Left ventricle myocardium inferior (tissue), 1 donor: ENCODE measurements at regions not wholly inside any gene's neighbourhood (a gene's known extent, or its start where the extent isn't known, plus 50 kb on each side); places are given as distances from the start of the nearest gene placed in this dataset.

ENCODE experiments used
- DNase-seq: peaks from one replicate; pipeline ENCODE4 v3.0.0-alpha.2; 2020
- H3K27ac ChIP-seq: fragments of 200-600 bp; replicated peaks from 2 replicates; pipeline ENCODE4 v1.8.0; 2021
- H3K27me3 ChIP-seq: fragments of 200-600 bp; 2 replicates; pipeline ENCODE4 v1.8.0; 2021; ENCODE audit warnings: low read depth
- H3K36me3 ChIP-seq: fragments of 200-600 bp; 2 replicates; pipeline ENCODE4 v1.8.0; 2021
- H3K4me1 ChIP-seq: fragments of 200-600 bp; 2 replicates; pipeline ENCODE4 v1.8.0; 2021
- H3K4me3 ChIP-seq: fragments of 200-600 bp; 2 replicates; pipeline ENCODE4 v1.8.0; 2021; ENCODE audit warnings: mild to moderate bottlenecking, moderate library complexity
- H3K9me3 ChIP-seq: fragments of 200-600 bp; replicated peaks from 2 replicates; pipeline ENCODE4 v1.8.0; 2021
- intact Hi-C: fragments of 100-400 bp; cut with micrococcal nuclease; formaldehyde crosslinking; loops from one replicate; pipeline ENCODE4 v1.11.0; 2022
- TF ChIP-seq, protein P1 (sequence below): fragments of 200-600 bp; IDR thresholded peaks from 2 replicates; pipeline ENCODE4 v1.8.0; 2021; ENCODE audit warnings: antibody characterized with exemption, mild to moderate bottlenecking, borderline replicate concordance
- donor health status: DM: no; HTN: yes; CAD: no; lungs with severe emphysema.

DNA sequence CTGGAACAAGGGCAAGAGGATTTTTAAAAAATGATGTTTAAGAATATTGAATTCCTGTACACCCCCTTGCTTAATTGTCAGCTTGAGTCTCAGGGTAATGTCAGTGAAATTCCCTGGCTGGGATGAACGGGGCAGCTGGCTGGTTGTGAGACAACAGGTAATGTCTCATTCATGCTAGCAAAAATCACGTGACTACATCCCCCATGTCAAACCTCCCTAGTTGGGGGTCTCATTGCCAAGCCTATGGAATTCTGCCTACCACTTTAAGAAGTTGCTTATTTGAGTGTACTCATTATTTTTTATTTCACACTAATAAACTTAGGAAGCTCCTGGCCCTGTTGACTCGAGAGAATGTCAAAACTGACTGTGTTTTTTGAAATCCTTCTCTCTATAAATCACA is 218.3 kb downstream of the ICOS start:
- TF ChIP-seq, protein P1, sequence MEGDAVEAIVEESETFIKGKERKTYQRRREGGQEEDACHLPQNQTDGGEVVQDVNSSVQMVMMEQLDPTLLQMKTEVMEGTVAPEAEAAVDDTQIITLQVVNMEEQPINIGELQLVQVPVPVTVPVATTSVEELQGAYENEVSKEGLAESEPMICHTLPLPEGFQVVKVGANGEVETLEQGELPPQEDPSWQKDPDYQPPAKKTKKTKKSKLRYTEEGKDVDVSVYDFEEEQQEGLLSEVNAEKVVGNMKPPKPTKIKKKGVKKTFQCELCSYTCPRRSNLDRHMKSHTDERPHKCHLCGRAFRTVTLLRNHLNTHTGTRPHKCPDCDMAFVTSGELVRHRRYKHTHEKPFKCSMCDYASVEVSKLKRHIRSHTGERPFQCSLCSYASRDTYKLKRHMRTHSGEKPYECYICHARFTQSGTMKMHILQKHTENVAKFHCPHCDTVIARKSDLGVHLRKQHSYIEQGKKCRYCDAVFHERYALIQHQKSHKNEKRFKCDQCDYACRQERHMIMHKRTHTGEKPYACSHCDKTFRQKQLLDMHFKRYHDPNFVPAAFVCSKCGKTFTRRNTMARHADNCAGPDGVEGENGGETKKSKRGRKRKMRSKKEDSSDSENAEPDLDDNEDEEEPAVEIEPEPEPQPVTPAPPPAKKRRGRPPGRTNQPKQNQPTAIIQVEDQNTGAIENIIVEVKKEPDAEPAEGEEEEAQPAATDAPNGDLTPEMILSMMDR, result no peak

DNA sequence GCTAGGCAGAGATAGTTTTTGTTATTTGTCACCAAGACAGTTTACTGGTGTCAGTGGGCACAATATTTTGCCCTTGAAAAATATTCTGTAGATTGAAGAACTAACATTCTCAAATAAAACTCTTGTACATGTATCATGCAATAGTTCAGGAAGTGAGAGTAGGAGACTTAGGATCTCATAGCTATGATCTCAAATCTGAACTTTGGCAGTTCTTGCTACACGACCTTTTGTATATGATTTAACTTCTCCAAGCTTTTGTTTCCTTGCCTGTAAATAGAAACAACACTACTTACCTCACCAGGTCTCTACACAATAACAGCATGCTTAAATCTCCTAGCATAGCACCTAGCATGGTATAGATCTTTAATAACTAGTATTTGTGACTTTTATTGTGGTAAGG is 219.9 kb downstream of the ICOS start:
- H3K27ac ChIP-seq, result no peak overlapping the region
- H3K27me3 ChIP-seq, result no peaks in the 10 kb centered on the region
- peaks cover 13% of the 10 kb centered on the region for H3K9me3 ChIP-seq
- DNase-seq, result no peak
- H3K4me3 ChIP-seq, result no peak overlapping the region
- no peaks in the 10 kb centered on the region for H3K36me3 ChIP-seq
- H3K4me1 ChIP-seq, result peaks cover 14% of the 10 kb centered on the region
- intact Hi-C loops, result no loop called here
- TF ChIP-seq, protein P1, result no peak

More for the DNA sequence above, 218.3 kb downstream of the ICOS start:
- H3K27me3 ChIP-seq, result no peaks in the 10 kb centered on the region
- no peak overlapping the region for H3K27ac ChIP-seq
- peaks cover 13% of the 10 kb centered on the region for H3K9me3 ChIP-seq
- H3K4me3 ChIP-seq, result no peak overlapping the region
- no peak for DNase-seq
- H3K36me3 ChIP-seq, result no peaks in the 10 kb centered on the region
- intact Hi-C loops, result no loop called here
- H3K4me1 ChIP-seq, result peaks cover 14% of the 10 kb centered on the region

GRCh38 chr2:204157684-204158083 is 221.1 kb downstream of the ICOS start:
- DNase-seq, result no peak
- H3K4me3 ChIP-seq, result no peak overlapping the region
- H3K9me3 ChIP-seq, result peaks cover 13% of the 10 kb centered on the region
- H3K27me3 ChIP-seq, result no peaks in the 10 kb centered on the region
- intact Hi-C loops, result no loop called here
- peaks cover 6% of the 10 kb centered on the region for H3K4me1 ChIP-seq
- H3K36me3 ChIP-seq, result no peaks in the 10 kb centered on the region
- TF ChIP-seq, protein P1, result no peak
- H3K27ac ChIP-seq, result no peak overlapping the region

GRCh38 chr2:204159526-204159925 is 223.0 kb downstream of the ICOS start:
- no peak for DNase-seq
- no peak overlapping the region for H3K4me3 ChIP-seq
- peaks cover 19% of the 10 kb centered on the region for H3K9me3 ChIP-seq
- H3K27me3 ChIP-seq, result no peaks in the 10 kb centered on the region
- intact Hi-C loops, result no loop called here
- no peaks in the 10 kb centered on the region for H3K4me1 ChIP-seq
- no peaks in the 10 kb centered on the region for H3K36me3 ChIP-seq
- no peak overlapping the region for H3K27ac ChIP-seq
- TF ChIP-seq, protein P1, result no peak

- Histone ChIP-seq H3K4me1 (no peaks in the 10 kb centered on the region), H3K36me3 (no peaks in the 10 kb centered on the region), H3K4me3 (no peak overlapping the region), H3K9me3 (peaks cover 19% of the 10 kb centered on the region), H3K27ac (no peak overlapping the region), H3K27me3 (no peaks in the 10 kb centered on the region)
- intact Hi-C loops, result no loop called here
- DNase-seq, result no peak
- TF ChIP-seq, protein P1, result no peak
Measured at GRCh38 chr2:204160989-204161388, 224.4 kb downstream of the ICOS start.

GRCh38 chr2:204161886-204162285 is 225.3 kb downstream of the ICOS start:
- H3K4me3 ChIP-seq, result no peak overlapping the region
- DNase-seq, result no peak
- no peaks in the 10 kb centered on the region for H3K27me3 ChIP-seq
- peaks cover 19% of the 10 kb centered on the region for H3K9me3 ChIP-seq
- no peaks in the 10 kb centered on the region for H3K36me3 ChIP-seq
- H3K4me1 ChIP-seq, result no peaks in the 10 kb centered on the region
- H3K27ac ChIP-seq, result no peak overlapping the region
- TF ChIP-seq, protein P1, result no peak
- intact Hi-C loops, result no loop called here
